Lung (tissue), 11 donors: ENCODE measurements at regions not wholly inside any gene's neighbourhood (a gene's known extent, or its start where the extent isn't known, plus 50 kb on each side); places are given as distances from the start of the nearest gene placed in this dataset.

Experiments
- ATAC-seq: fragments of 200-7000 bp; cut with Tn5 transposase; one replicate; pipeline ENCODE4 v1.9.1; 2020; ENCODE audit warnings: moderate number of reproducible peaks; ENCODE audit not compliant: insufficient read depth, low FRiP score
- DNase-seq, 3 donors: peaks; one replicate each; pipeline ENCODE4 v3.0.0-alpha.2; 2013 to 2017
- H3K27ac ChIP-seq, 2 donors: one replicate each; pipeline ENCODE4 v1.5.1; 2013; ENCODE audit warnings: mild to moderate bottlenecking in 2 of 2, moderate library complexity in 2 of 2, control low read depth in 1 of 2, inconsistent platforms in 1 of 2, low read depth in 1 of 2, low read length in 1 of 2
- H3K27me3 ChIP-seq, 3 donors: one replicate each; pipeline ENCODE4 v1.5.1; 2013; ENCODE audit warnings: low read length in 2 of 3; ENCODE audit not compliant: control insufficient read depth in 3 of 3, insufficient read depth in 3 of 3
- H3K36me3 ChIP-seq, 4 donors: one replicate each; pipeline ENCODE4 v1.5.1; 2013; ENCODE audit warnings: low read length in 4 of 4, mild to moderate bottlenecking in 1 of 4, moderate library complexity in 1 of 4; ENCODE audit not compliant: control insufficient read depth in 4 of 4, insufficient read depth in 4 of 4
- H3K4me1 ChIP-seq, 5 donors: one replicate each; pipeline ENCODE4 v1.5.1; 2013; ENCODE audit warnings: low read length in 5 of 5, mild to moderate bottlenecking in 2 of 5, moderate library complexity in 1 of 5; ENCODE audit not compliant: control insufficient read depth in 5 of 5, insufficient read depth in 5 of 5
- H3K4me3 ChIP-seq: one replicate; pipeline ENCODE4 v1.5.1; 2013; ENCODE audit warnings: mild to moderate bottlenecking, control low read depth, moderate library complexity
- H3K9ac ChIP-seq, 2 donors: one replicate each; pipeline ENCODE4 v1.5.1; 2013; ENCODE audit warnings: low read length in 2 of 2, control low read depth in 1 of 2; ENCODE audit not compliant: insufficient read depth in 1 of 2
- H3K9me3 ChIP-seq, 4 donors: one replicate each; pipeline ENCODE4 v1.5.1; 2013; ENCODE audit warnings: low read length in 3 of 4, mild to moderate bottlenecking in 1 of 4, moderate library complexity in 1 of 4; ENCODE audit not compliant: control insufficient read depth in 4 of 4, insufficient read depth in 3 of 4
- CTCF ChIP-seq: IDR thresholded peaks from 2 replicates; pipeline ENCODE4 v1.5.1; 2012; ENCODE audit warnings: mild to moderate bottlenecking; ENCODE audit errors: control extremely low read depth, extremely low read depth
- WGBS, 2 donors: extraction: QIAGEN DNeasy Blood & Tissue Kit; methylation state at CpG; one replicate each; pipeline ENCODE4 v1.1.7; 2013; 5-methylcytosine and 5-hydroxymethylcytosine counted together
- donor health status: control.
- donor health status: control.
- donor health status: Bipolar disorder and iron deficiency.
- donor health status: healthy.
- donor health status: DM: yes; HTN: yes; CAD: no.

GRCh38 chr4:136962868-136963267, 569.4 kb downstream of the PCDH18 start:
- WGBS, 2 donors = 74 to 81% methylated on average over 2 of the region's 2 CpGs
- no peak overlapping the region for H3K27ac ChIP-seq
- no peaks in the 10 kb centered on the region for H3K4me1 ChIP-seq
- H3K9ac ChIP-seq = no peak overlapping the region
- DNase-seq = no peak
- H3K4me3 ChIP-seq = no peak overlapping the region
- H3K36me3 ChIP-seq = no peaks in the 10 kb centered on the region
- no peaks in the 10 kb centered on the region for H3K9me3 ChIP-seq
- TF ChIP-seq CTCF = no peak
- no peak for ATAC-seq
- H3K27me3 ChIP-seq = no peaks in the 10 kb centered on the region

- Histone ChIP-seq H3K4me1 (no peaks in the 10 kb centered on the region), H3K27me3 (no peaks in the 10 kb centered on the region), H3K36me3 (no peaks in the 10 kb centered on the region), H3K9me3 (peaks cover 0 to 11% (median 0%) of the 10 kb centered on the region in 4 donors), H3K4me3 (no peak overlapping the region), H3K9ac (no peak overlapping the region), H3K27ac (no peak overlapping the region)
- no peak for TF ChIP-seq CTCF
- ATAC-seq (no peak), DNase-seq (no peak)
- 89 to 94% methylated on average over 9 of the region's 9 CpGs for WGBS, 2 donors
Measured at GRCh38 chr4:136946307-136946907, 585.9 kb downstream of the PCDH18 start.

- ATAC-seq = no peak
- H3K9ac ChIP-seq = no peak overlapping the region
- H3K4me3 ChIP-seq = no peak overlapping the region
- TF ChIP-seq CTCF = no peak
- no peaks in the 10 kb centered on the region for H3K9me3 ChIP-seq
- H3K27me3 ChIP-seq = no peaks in the 10 kb centered on the region
- H3K4me1 ChIP-seq = peaks cover 0 to 4% (median 0%) of the 10 kb centered on the region in 5 donors
- no peak overlapping the region for H3K27ac ChIP-seq
- H3K36me3 ChIP-seq = no peaks in the 10 kb centered on the region
- no peak for DNase-seq
Measured at GRCh38 chr4:136939781-136940180, 592.5 kb downstream of the PCDH18 start.

- ATAC-seq (no peak), DNase-seq (no peak)
- no peak overlapping the region for H3K4me3 ChIP-seq
- no peaks in the 10 kb centered on the region for H3K9me3 ChIP-seq
- WGBS, 2 donors = 56 to 64% methylated on average over 3 of the region's 3 CpGs
- no peak for TF ChIP-seq CTCF
- no peak overlapping the region for H3K9ac ChIP-seq
- no peak overlapping the region for H3K27ac ChIP-seq
- no peaks in the 10 kb centered on the region for H3K36me3 ChIP-seq
- H3K4me1 ChIP-seq = peaks cover 0 to 4% (median 0%) of the 10 kb centered on the region in 5 donors
- no peaks in the 10 kb centered on the region for H3K27me3 ChIP-seq
Measured at GRCh38 chr4:136935871-136936270, 596.4 kb downstream of the PCDH18 start.
